Caco-2 (cell line): ENCODE measurements at regions not wholly inside any gene's neighbourhood (a gene's known extent, or its start where the extent isn't known, plus 50 kb on each side); places are given as distances from the start of the nearest gene placed in this dataset.

Experiments
- BruUV-seq: library from RNA; stranded (reverse); fragments of 400-500 nt; replicated peaks from 2 replicates; lab custom pipeline; 2021; lab: Mats Ljungman, UMichigan
- CTCF ChIA-PET: fragments of 300-600 bp; sonication (Branson Sonifier 250); formaldehyde crosslinking; loops from one replicate; lab custom pipeline; 2022; ENCODE audit warnings: antibody characterized with exemption; lab: Charles Lee
- POLR2A ChIA-PET: fragments of 300-600 bp; sonication (Branson Sonifier 250); formaldehyde crosslinking; loops from one replicate; lab custom pipeline; 2022; ENCODE audit warnings: antibody characterized with exemption; lab: Charles Lee
- DNase-seq, 2 experiments: peaks; one replicate each; pipeline versions ENCODE4 v3.0.0 to v3.0.0-alpha.2; 2020 to 2022
- H3K27me3 ChIP-seq: replicated peaks from 2 replicates; pipeline ENCODE4 v1.6.0; 2011; ENCODE audit warnings: low read length; ENCODE audit not compliant: control insufficient read depth, insufficient read depth
- H3K36me3 ChIP-seq: 2 replicates; pipeline ENCODE4 v1.5.1; 2011; ENCODE audit warnings: low read length; ENCODE audit not compliant: control insufficient read depth, insufficient read depth
- H3K4me1 ChIP-seq: fragments of 250-450 bp; sonication (Bioruptor Pico); 2 replicates; pipeline ENCODE4 v1.5.1; 2020; ENCODE audit warnings: mild to moderate bottlenecking
- H3K4me3 ChIP-seq: 2 replicates; pipeline ENCODE4 v1.5.1; 2011; ENCODE audit warnings: low read depth, mild to moderate bottlenecking, control low read depth, low read length
- H3K9me3 ChIP-seq: fragments of 250-450 bp; sonication (Bioruptor Pico); 2 replicates; pipeline ENCODE4 v1.5.1; 2020; ENCODE audit warnings: mild to moderate bottlenecking, moderate library complexity
- H3K27ac Mint-ChIP-seq: one replicate; pipeline ENCODE4 v1.8.0; 2022; ENCODE audit warnings: mixed read lengths; ENCODE audit not compliant: unreplicated experiment
- H3K27me3 Mint-ChIP-seq: one replicate; pipeline ENCODE4 v1.8.0; 2022; ENCODE audit warnings: mixed read lengths; ENCODE audit not compliant: insufficient read depth, unreplicated experiment
- H3K36me3 Mint-ChIP-seq: one replicate; pipeline ENCODE4 v1.8.0; 2022; ENCODE audit warnings: mild to moderate bottlenecking, mixed read lengths; ENCODE audit not compliant: insufficient read depth, unreplicated experiment
- H3K4me1 Mint-ChIP-seq: one replicate; pipeline ENCODE4 v1.8.0; 2022; ENCODE audit warnings: low read depth, mixed read lengths; ENCODE audit not compliant: unreplicated experiment
- H3K4me3 Mint-ChIP-seq: one replicate; pipeline ENCODE4 v1.8.0; 2022; ENCODE audit warnings: mild to moderate bottlenecking, moderate library complexity, mixed read lengths; ENCODE audit not compliant: unreplicated experiment
- H3K9me3 Mint-ChIP-seq: one replicate; pipeline ENCODE4 v1.8.0; 2022; ENCODE audit warnings: mixed read lengths; ENCODE audit not compliant: unreplicated experiment
- CTCF ChIP-seq, 2 experiments: fragments of 200-600 bp in 1 of 2; IDR thresholded peaks; 1 replicate in 1 of 2; 2 replicates in 1 of 2; pipeline versions ENCODE4 v1.5.1 to v1.8.0; 2011 to 2022; ENCODE audit warnings: antibody characterized with exemption in 1 of 2, control low read depth in 1 of 2, inconsistent platforms in 1 of 2, low read depth in 1 of 2, low read length in 1 of 2, mild to moderate bottlenecking in 1 of 2, moderate library complexity in 1 of 2; ENCODE audit not compliant: insufficient read depth in 1 of 2, severe bottlenecking in 1 of 2, unreplicated experiment in 1 of 2
- intact Hi-C: fragments of 100-400 bp; cut with micrococcal nuclease; formaldehyde crosslinking; loops from one replicate; pipeline ENCODE4 v1.10.0; 2022; ENCODE audit not compliant: unreplicated experiment

- Mint-ChIP-seq H3K4me1 (peaks cover 6% of the 10 kb centered on the region), H3K4me3 (no peak overlapping the region), H3K27ac (no peak overlapping the region), H3K27me3 (no peaks in the 10 kb centered on the region), H3K36me3 (no peaks in the 10 kb centered on the region), H3K9me3 (no peaks in the 10 kb centered on the region)
- BruUV-seq: no TSS peak
- Histone ChIP-seq H3K36me3 (no peaks in the 10 kb centered on the region), H3K27me3 (no peaks in the 10 kb centered on the region), H3K4me3 (no peak overlapping the region), H3K4me1 (peaks cover 10% of the 10 kb centered on the region), H3K9me3 (no peaks in the 10 kb centered on the region)
- no peak for DNase-seq
- intact Hi-C loops: no loop called here
- no peak for TF ChIP-seq CTCF (IDR thresholded peaks at IDR 0.05; ENCODE audit: insufficient read depth in 1 of 2, low read depth in 1 of 2, low read length in 1 of 2, severe bottlenecking in 1 of 2, unreplicated experiment in 1 of 2)
- CTCF ChIA-PET: no interaction called here
- POLR2A ChIA-PET: no interaction called here
Observed at GRCh38 chr18:22879293-22879692, 53.8 kb upstream of the RBBP8 start.

- Histone ChIP-seq H3K27me3 (no peaks in the 10 kb centered on the region), H3K4me3 (no peak overlapping the region), H3K36me3 (no peaks in the 10 kb centered on the region), H3K4me1 (peaks cover 10% of the 10 kb centered on the region), H3K9me3 (no peaks in the 10 kb centered on the region)
- H3K27me3 Mint-ChIP-seq: no peaks in the 10 kb centered on the region
- BruUV-seq: no TSS peak
- no peaks in the 10 kb centered on the region for H3K9me3 Mint-ChIP-seq
- no peak for DNase-seq
- H3K4me1 Mint-ChIP-seq: peaks cover 6% of the 10 kb centered on the region
- POLR2A ChIA-PET: no interaction called here
- no peak overlapping the region for H3K4me3 Mint-ChIP-seq
- no peak overlapping the region for H3K27ac Mint-ChIP-seq
- H3K36me3 Mint-ChIP-seq: no peaks in the 10 kb centered on the region
- intact Hi-C loops: no loop called here
- no peak for TF ChIP-seq CTCF (IDR thresholded peaks at IDR 0.05; ENCODE audit: insufficient read depth in 1 of 2, low read depth in 1 of 2, low read length in 1 of 2, severe bottlenecking in 1 of 2, unreplicated experiment in 1 of 2)
- CTCF ChIA-PET: interaction anchor here (0.6 kb wide), 1 partner anchor 1208 kb away, joined by 3 read pairs; no protein-coding TSS in a partner anchor
Observed at GRCh38 chr18:22882084-22882483, 51.0 kb upstream of the RBBP8 start.

GRCh38 chr18:22883179-22883578 lies 49.9 kb upstream of the RBBP8 start:
- Histone ChIP-seq H3K9me3 (no peaks in the 10 kb centered on the region), H3K4me3 (no peak overlapping the region), H3K4me1 (peaks cover 10% of the 10 kb centered on the region), H3K27me3 (no peaks in the 10 kb centered on the region), H3K36me3 (no peaks in the 10 kb centered on the region)
- TF ChIP-seq CTCF (IDR thresholded peaks at IDR 0.05; ENCODE audit: insufficient read depth in 1 of 2, low read depth in 1 of 2, low read length in 1 of 2, severe bottlenecking in 1 of 2, unreplicated experiment in 1 of 2): no peak
- BruUV-seq: no TSS peak
- Mint-ChIP-seq H3K36me3 (no peaks in the 10 kb centered on the region), H3K4me1 (peaks cover 6% of the 10 kb centered on the region), H3K27me3 (no peaks in the 10 kb centered on the region), H3K27ac (no peak overlapping the region), H3K4me3 (no peak overlapping the region), H3K9me3 (no peaks in the 10 kb centered on the region)
- intact Hi-C loops: no loop called here
- POLR2A ChIA-PET: no interaction called here
- CTCF ChIA-PET: interaction anchor here (0.6 kb wide), 1 partner anchor 583 kb away, joined by 4 read pairs; no protein-coding TSS in a partner anchor
- no peak for DNase-seq
